NCI-H2196 (cell line): ENCODE measurements at regions not wholly inside any gene's neighbourhood (a gene's known extent, or its start where the extent isn't known, plus 50 kb on each side); places are given as distances from the start of the nearest gene placed in this dataset.
"Not testable (repeated sequence)": the region's sequence is repeated elsewhere in the genome, so short reads cannot be mapped to it uniquely, and the experiment has no call there.

Source experiments
- DNase-seq: peaks from one replicate; lab custom pipeline; 2025; ENCODE audit not compliant: unreplicated experiment; lab: John Stamatoyannopoulos, UW

- DNase-seq: no peak
These were observed 131.3 kb upstream of the MTHFD1L start for GRCh38 chr6:150734235-150734634.

GRCh38 chr6:150735341-150735851, 130.1 kb upstream of the MTHFD1L start:
- no peak for DNase-seq

- no peak for DNase-seq
These were observed 127.3 kb upstream of the MTHFD1L start for GRCh38 chr6:150738092-150738629.

- no peak for DNase-seq
These were observed 125.7 kb upstream of the MTHFD1L start for GRCh38 chr6:150739711-150740349.

GRCh38 chr6:150740453-150740852, 125.0 kb upstream of the MTHFD1L start:
- DNase-seq: no peak

GRCh38 chr6:150741633-150742200, 123.8 kb upstream of the MTHFD1L start:
- DNase-seq: no peak

GRCh38 chr6:150744522-150745260, 120.8 kb upstream of the MTHFD1L start:
- DNase-seq: no peak

GRCh38 chr6:150745896-150746295, 119.6 kb upstream of the MTHFD1L start:
- DNase-seq: no peak

GRCh38 chr6:150747155-150747554, 118.3 kb upstream of the MTHFD1L start:
- no peak for DNase-seq

- peak; percentile 51 for DNase-seq
These were observed 116.3 kb upstream of the MTHFD1L start for GRCh38 chr6:150749091-150749670.

GRCh38 chr6:150751296-150751695, 114.2 kb upstream of the MTHFD1L start:
- no peak for DNase-seq

- no peak for DNase-seq
These were observed 113.1 kb upstream of the MTHFD1L start for GRCh38 chr6:150752409-150752808.

- DNase-seq: no peak
These were observed 112.0 kb upstream of the MTHFD1L start for GRCh38 chr6:150753371-150754064.

GRCh38 chr6:150755042-150755441, 110.5 kb upstream of the MTHFD1L start:
- no peak for DNase-seq

GRCh38 chr6:150755524-150755923, 110.0 kb upstream of the MTHFD1L start:
- DNase-seq: no peak

GRCh38 chr6:150756173-150756572, 109.3 kb upstream of the MTHFD1L start:
- no peak for DNase-seq

- not testable (repeated sequence) for DNase-seq
These were observed 107.7 kb upstream of the MTHFD1L start for GRCh38 chr6:150757807-150758206.

- DNase-seq: no peak
These were observed 106.0 kb upstream of the MTHFD1L start for GRCh38 chr6:150759483-150759882.

GRCh38 chr6:150761771-150762170, 103.7 kb upstream of the MTHFD1L start:
- no peak for DNase-seq

- DNase-seq: no peak
These were observed 101.0 kb upstream of the MTHFD1L start for GRCh38 chr6:150764334-150765066.
